ENCODE measurements at regions not wholly inside any gene's neighbourhood (a gene's known extent, or its start where the extent isn't known, plus 50 kb on each side); places are given as distances from the start of the nearest gene placed in this dataset.

DNA sequence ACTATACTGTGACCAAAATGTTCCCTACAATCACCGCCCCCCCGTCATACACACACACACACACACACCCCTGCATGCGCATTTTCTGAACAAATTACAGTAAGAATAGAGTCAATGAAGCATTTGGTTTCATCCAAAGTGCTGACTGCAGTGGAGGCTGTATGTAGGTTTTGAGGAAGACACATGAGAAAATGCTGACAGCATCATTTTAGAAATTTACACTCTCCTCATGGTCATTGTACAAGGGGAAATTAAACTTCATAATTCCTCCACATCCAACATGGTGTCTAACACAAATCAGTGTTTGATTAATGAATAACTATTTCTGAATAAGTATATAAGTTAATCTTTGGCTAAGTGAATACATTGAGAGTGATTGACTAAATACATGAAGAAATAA lies 1126.8 kb upstream of the PHF14 start:
- Mint-ChIP-seq H3K27ac (no peak overlapping the region), H3K4me1 (no peaks in the 10 kb centered on the region), H3K4me3 (no peak overlapping the region), H3K27me3 (ENCODE audit: low read depth) (no peaks in the 10 kb centered on the region), H3K9me3 (no peaks in the 10 kb centered on the region), H3K36me3 (no peaks in the 10 kb centered on the region)
- ChIA-PET CTCF (no interaction called here), POLR2A (no interaction called here)
- no peak for TF ChIP-seq SMAD3 (CRISPR knock-in tag; IDR thresholded peaks at IDR 0.05; ENCODE audit: borderline replicate concordance)
- TF ChIP-seq SP1 (CRISPR knock-in tag; conservative IDR thresholded peaks at IDR 0.05), result no peak
- TF ChIP-seq ATF6 (CRISPR knock-in tag; IDR thresholded peaks at IDR 0.05), result no peak
- TF ChIP-seq ZNF263 (CRISPR knock-in tag; IDR thresholded peaks at IDR 0.05; ENCODE audit: low read depth), result no peak
- no peak for TF ChIP-seq NR2C2 (CRISPR knock-in tag; IDR thresholded peaks at IDR 0.05)
- no peak for TF ChIP-seq NFE2L1 (CRISPR knock-in tag; IDR thresholded peaks at IDR 0.05)
- no peak for TF ChIP-seq ETV6 (CRISPR knock-in tag; IDR thresholded peaks at IDR 0.05)
- TF ChIP-seq PRRX2 (CRISPR knock-in tag; IDR thresholded peaks at IDR 0.05), result no peak
- no peak for TF ChIP-seq ZNF232 (CRISPR knock-in tag; IDR thresholded peaks at IDR 0.05)
- no peak for TF ChIP-seq SMAD4 (CRISPR knock-in tag; IDR thresholded peaks at IDR 0.05)
- TF ChIP-seq ZBTB21 (CRISPR knock-in tag; IDR thresholded peaks at IDR 0.05; ENCODE audit: borderline replicate concordance), result no peak
- TF ChIP-seq OVOL2 (CRISPR knock-in tag; IDR thresholded peaks at IDR 0.05; ENCODE audit: borderline replicate concordance), result no peak
- no peak for TF ChIP-seq ELF4 (CRISPR knock-in tag; IDR thresholded peaks at IDR 0.05; ENCODE audit: low read depth)
- no peak for TF ChIP-seq HMGA2 (CRISPR knock-in tag; IDR thresholded peaks at IDR 0.05)
- TF ChIP-seq ESRRA (CRISPR knock-in tag; IDR thresholded peaks at IDR 0.05; ENCODE audit: borderline replicate concordance), result no peak
- TF ChIP-seq, protein P1, sequence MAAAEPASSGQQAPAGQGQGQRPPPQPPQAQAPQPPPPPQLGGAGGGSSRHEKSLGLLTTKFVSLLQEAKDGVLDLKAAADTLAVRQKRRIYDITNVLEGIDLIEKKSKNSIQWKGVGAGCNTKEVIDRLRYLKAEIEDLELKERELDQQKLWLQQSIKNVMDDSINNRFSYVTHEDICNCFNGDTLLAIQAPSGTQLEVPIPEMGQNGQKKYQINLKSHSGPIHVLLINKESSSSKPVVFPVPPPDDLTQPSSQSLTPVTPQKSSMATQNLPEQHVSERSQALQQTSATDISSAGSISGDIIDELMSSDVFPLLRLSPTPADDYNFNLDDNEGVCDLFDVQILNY (CRISPR knock-in tag; IDR thresholded peaks at IDR 0.05), result no peak
- no peak for DNase-seq (ENCODE audit: low spot score)
- ATAC-seq, result no peak

- Mint-ChIP-seq H3K4me1 (peaks cover 10% of the 10 kb centered on the region; the same call in 1 of the 2 replicates), H3K9me3 (no peaks in the 10 kb centered on the region), H3K36me3 (no peaks in the 10 kb centered on the region), H3K27ac (no peak overlapping the region), H3K27me3 (ENCODE audit: low read depth) (no peaks in the 10 kb centered on the region), H3K4me3 (no peak overlapping the region)
- ATAC-seq (no peak), DNase-seq (ENCODE audit: low spot score) (no peak)
- ChIA-PET CTCF (no interaction called here), POLR2A (no interaction called here)
- TF ChIP-seq ZNF423 (CRISPR knock-in tag; IDR thresholded peaks at IDR 0.05), result no peak
- TF ChIP-seq, protein P2, sequence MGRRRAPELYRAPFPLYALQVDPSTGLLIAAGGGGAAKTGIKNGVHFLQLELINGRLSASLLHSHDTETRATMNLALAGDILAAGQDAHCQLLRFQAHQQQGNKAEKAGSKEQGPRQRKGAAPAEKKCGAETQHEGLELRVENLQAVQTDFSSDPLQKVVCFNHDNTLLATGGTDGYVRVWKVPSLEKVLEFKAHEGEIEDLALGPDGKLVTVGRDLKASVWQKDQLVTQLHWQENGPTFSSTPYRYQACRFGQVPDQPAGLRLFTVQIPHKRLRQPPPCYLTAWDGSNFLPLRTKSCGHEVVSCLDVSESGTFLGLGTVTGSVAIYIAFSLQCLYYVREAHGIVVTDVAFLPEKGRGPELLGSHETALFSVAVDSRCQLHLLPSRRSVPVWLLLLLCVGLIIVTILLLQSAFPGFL (CRISPR knock-in tag; IDR thresholded peaks at IDR 0.05; ENCODE audit: borderline replicate concordance), result no peak
- TF ChIP-seq RELA (CRISPR knock-in tag; IDR thresholded peaks at IDR 0.05; ENCODE audit: borderline replicate concordance), result no peak
- TF ChIP-seq ZNF219 (CRISPR knock-in tag; IDR thresholded peaks at IDR 0.05; ENCODE audit: borderline replicate concordance), result no peak
- TF ChIP-seq ZNF671 (CRISPR knock-in tag; IDR thresholded peaks at IDR 0.05), result no peak
- no peak for TF ChIP-seq GABPB1 (CRISPR knock-in tag; IDR thresholded peaks at IDR 0.05)
- TF ChIP-seq ZMAT4 (CRISPR knock-in tag; IDR thresholded peaks at IDR 0.05), result no peak
- TF ChIP-seq ZBTB21 (CRISPR knock-in tag; IDR thresholded peaks at IDR 0.05; ENCODE audit: borderline replicate concordance), result no peak
- TF ChIP-seq, protein P3, sequence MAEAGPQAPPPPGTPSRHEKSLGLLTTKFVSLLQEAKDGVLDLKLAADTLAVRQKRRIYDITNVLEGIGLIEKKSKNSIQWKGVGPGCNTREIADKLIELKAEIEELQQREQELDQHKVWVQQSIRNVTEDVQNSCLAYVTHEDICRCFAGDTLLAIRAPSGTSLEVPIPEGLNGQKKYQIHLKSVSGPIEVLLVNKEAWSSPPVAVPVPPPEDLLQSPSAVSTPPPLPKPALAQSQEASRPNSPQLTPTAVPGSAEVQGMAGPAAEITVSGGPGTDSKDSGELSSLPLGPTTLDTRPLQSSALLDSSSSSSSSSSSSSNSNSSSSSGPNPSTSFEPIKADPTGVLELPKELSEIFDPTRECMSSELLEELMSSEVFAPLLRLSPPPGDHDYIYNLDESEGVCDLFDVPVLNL (CRISPR knock-in tag; IDR thresholded peaks at IDR 0.05; ENCODE audit: borderline replicate concordance, low read depth), result no peak
- TF ChIP-seq SP1 (CRISPR knock-in tag; conservative IDR thresholded peaks at IDR 0.05), result no peak
- no peak for TF ChIP-seq MXD4 (CRISPR knock-in tag; IDR thresholded peaks at IDR 0.05; ENCODE audit: borderline replicate concordance)
- TF ChIP-seq JAZF1 (CRISPR knock-in tag; IDR thresholded peaks at IDR 0.05), result no peak
- TF ChIP-seq, protein P4, sequence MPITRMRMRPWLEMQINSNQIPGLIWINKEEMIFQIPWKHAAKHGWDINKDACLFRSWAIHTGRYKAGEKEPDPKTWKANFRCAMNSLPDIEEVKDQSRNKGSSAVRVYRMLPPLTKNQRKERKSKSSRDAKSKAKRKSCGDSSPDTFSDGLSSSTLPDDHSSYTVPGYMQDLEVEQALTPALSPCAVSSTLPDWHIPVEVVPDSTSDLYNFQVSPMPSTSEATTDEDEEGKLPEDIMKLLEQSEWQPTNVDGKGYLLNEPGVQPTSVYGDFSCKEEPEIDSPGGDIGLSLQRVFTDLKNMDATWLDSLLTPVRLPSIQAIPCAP (CRISPR knock-in tag; IDR thresholded peaks at IDR 0.05), result no peak
- TF ChIP-seq ZNF512 (CRISPR knock-in tag; IDR thresholded peaks at IDR 0.05; ENCODE audit: borderline replicate concordance), result no peak
- TF ChIP-seq ZNF416 (CRISPR knock-in tag; IDR thresholded peaks at IDR 0.05), result no peak
- TF ChIP-seq TP53 (CRISPR knock-in tag; IDR thresholded peaks at IDR 0.05), result no peak
- TF ChIP-seq NR2C2 (CRISPR knock-in tag; IDR thresholded peaks at IDR 0.05), result no peak
Observed at GRCh38 chr7:9854605-9855004, 1119.1 kb upstream of the PHF14 start.

Measured in WTC11 (cell line).